Liver (tissue), 8 donors: ENCODE measurements at regions not wholly inside any gene's neighbourhood (a gene's known extent, or its start where the extent isn't known, plus 50 kb on each side); places are given as distances from the start of the nearest gene placed in this dataset.

Experiments used
- DNase-seq: peaks from one replicate; pipeline ENCODE4 v3.0.0-alpha.2; 2017; ENCODE audit warnings: low spot score
- H3K27ac ChIP-seq, 2 donors: one replicate each; pipeline ENCODE4 v1.7.0; 2013; ENCODE audit warnings: inconsistent platforms in 2 of 2, low read length in 2 of 2, control low read depth in 1 of 2, low read depth in 1 of 2, mild to moderate bottlenecking in 1 of 2
- H3K27me3 ChIP-seq, 4 donors: one replicate each; pipeline versions ENCODE4 v1.6.1 to v1.7.0; 2013; ENCODE audit warnings: low read length in 3 of 4, inconsistent platforms in 1 of 4, mild to moderate bottlenecking in 1 of 4, moderate library complexity in 1 of 4; ENCODE audit not compliant: control insufficient read depth in 4 of 4, insufficient read depth in 4 of 4
- H3K36me3 ChIP-seq, 4 donors: one replicate each; pipeline versions ENCODE4 v1.6.1 to v1.7.0; 2013; ENCODE audit warnings: low read length in 3 of 4, mild to moderate bottlenecking in 3 of 4, low read depth in 1 of 4, moderate library complexity in 1 of 4; ENCODE audit not compliant: control insufficient read depth in 4 of 4, insufficient read depth in 3 of 4
- H3K4me1 ChIP-seq, 4 donors: one replicate each; pipeline versions ENCODE4 v1.6.1 to v1.7.0; 2013; ENCODE audit warnings: low read length in 3 of 4, mild to moderate bottlenecking in 3 of 4, moderate library complexity in 1 of 4; ENCODE audit not compliant: control insufficient read depth in 4 of 4, insufficient read depth in 4 of 4
- H3K4me3 ChIP-seq, 3 donors: one replicate each; pipeline versions ENCODE4 v1.6.1 to v1.7.0; 2013; ENCODE audit warnings: low read length in 3 of 3, control low read depth in 1 of 3, low read depth in 1 of 3, mild to moderate bottlenecking in 1 of 3
- H3K9ac ChIP-seq, 2 donors: one replicate each; pipeline ENCODE4 v1.7.0; 2013; ENCODE audit warnings: low read length in 2 of 2, mild to moderate bottlenecking in 2 of 2, moderate library complexity in 2 of 2, control low read depth in 1 of 2, low read depth in 1 of 2
- H3K9me3 ChIP-seq, 4 donors: one replicate each; pipeline versions ENCODE4 v1.6.1 to v1.7.0; 2013; ENCODE audit warnings: low read length in 3 of 4; ENCODE audit not compliant: control insufficient read depth in 4 of 4
- ATF3 ChIP-seq: IDR thresholded peaks from 2 replicates; pipeline ENCODE4 v1.6.1; 2016; ENCODE audit warnings: antibody characterized with exemption
- CTCF ChIP-seq: fragments of 150-350 bp; IDR thresholded peaks from 2 replicates; pipeline ENCODE4 v1.5.1; 2017; ENCODE audit warnings: improper control_type of control experiment, low read depth, low read length; ENCODE audit not compliant: missing input control
- EGR1 ChIP-seq, 2 donors: IDR thresholded peaks; 2 replicates each; pipeline ENCODE4 v1.6.1; 2016 to 2018; ENCODE audit warnings: antibody characterized with exemption in 2 of 2, low read depth in 2 of 2
- FOXA1 ChIP-seq: IDR thresholded peaks from 2 replicates; pipeline ENCODE4 v1.6.1; 2016; ENCODE audit warnings: antibody characterized with exemption
- FOXA2 ChIP-seq: IDR thresholded peaks from 2 replicates; pipeline ENCODE4 v1.6.1; 2016; ENCODE audit warnings: antibody characterized with exemption
- GABPA ChIP-seq, 2 donors: IDR thresholded peaks in 1 of 2; conservative IDR thresholded peaks in 1 of 2; 2 replicates each; pipeline ENCODE4 v1.6.1; 2016; ENCODE audit warnings: antibody characterized with exemption in 2 of 2, mild to moderate bottlenecking in 1 of 2, moderate library complexity in 1 of 2
- HNF4A ChIP-seq, 2 donors: conservative IDR thresholded peaks; 2 replicates each; pipeline ENCODE4 v1.6.1; 2016; ENCODE audit warnings: antibody characterized with exemption in 2 of 2, mild to moderate bottlenecking in 2 of 2
- HNF4G ChIP-seq: IDR thresholded peaks from 2 replicates; pipeline ENCODE4 v1.6.1; 2016; ENCODE audit warnings: antibody characterized with exemption
- JUND ChIP-seq, 2 donors: IDR thresholded peaks; 2 replicates each; pipeline ENCODE4 v1.6.1; 2016; ENCODE audit warnings: antibody characterized with exemption in 2 of 2
- MAX ChIP-seq: IDR thresholded peaks from 2 replicates; pipeline ENCODE4 v1.6.1; 2016; ENCODE audit warnings: antibody characterized with exemption
- NR2F2 ChIP-seq: IDR thresholded peaks from 2 replicates; pipeline ENCODE4 v1.6.1; 2016; ENCODE audit warnings: antibody characterized with exemption
- RAD21 ChIP-seq, 2 donors: IDR thresholded peaks; 2 replicates each; pipeline ENCODE4 v1.6.1; 2016; ENCODE audit warnings: antibody characterized with exemption in 2 of 2, mild to moderate bottlenecking in 2 of 2
- REST ChIP-seq: IDR thresholded peaks from 2 replicates; pipeline ENCODE4 v1.6.1; 2016; ENCODE audit warnings: antibody characterized with exemption, mild to moderate bottlenecking
- RXRA ChIP-seq, 2 donors: IDR thresholded peaks; 2 replicates each; pipeline ENCODE4 v1.6.1; 2017 to 2018; ENCODE audit warnings: antibody characterized with exemption in 2 of 2, mild to moderate bottlenecking in 1 of 2
- SP1 ChIP-seq: IDR thresholded peaks from 2 replicates; pipeline ENCODE4 v1.6.1; 2018; ENCODE audit warnings: antibody characterized with exemption, mild to moderate bottlenecking
- TAF1 ChIP-seq: conservative IDR thresholded peaks from 2 replicates; pipeline ENCODE4 v1.6.1; 2016; ENCODE audit warnings: antibody characterized with exemption, mild to moderate bottlenecking
- YY1 ChIP-seq: IDR thresholded peaks from 2 replicates; pipeline ENCODE4 v1.6.1; 2016; ENCODE audit warnings: antibody characterized with exemption, mild to moderate bottlenecking
- ZBTB33 ChIP-seq: IDR thresholded peaks from 2 replicates; pipeline ENCODE4 v1.6.1; 2016; ENCODE audit warnings: antibody characterized with exemption
- WGBS: extraction: QIAGEN DNeasy Blood & Tissue Kit; methylation state at CpG from one replicate; pipeline ENCODE4 v1.1.7; 2013; 5-methylcytosine and 5-hydroxymethylcytosine counted together
- donor health status: healthy.
- donor health status: healthy.
- donor health status: healthy.
- donor health status: healthy.
- donor health status: healthy.

- Histone ChIP-seq H3K36me3 (no peaks in the 10 kb centered on the region), H3K27ac (no peak overlapping the region), H3K4me3 (no peak overlapping the region), H3K9ac (no peak overlapping the region), H3K9me3 (no peaks in the 10 kb centered on the region), H3K4me1 (no peaks in the 10 kb centered on the region), H3K27me3 (no peaks in the 10 kb centered on the region)
- no peak for TF ChIP-seq RXRA (IDR thresholded peaks at IDR 0.05)
- TF ChIP-seq FOXA2: no peak
- TF ChIP-seq ATF3: no peak
- no peak for TF ChIP-seq GABPA (IDR thresholded peaks at IDR 0.05 in 1 of 2, conservative IDR thresholded peaks at IDR 0.05 in 1 of 2)
- TF ChIP-seq YY1: no peak
- TF ChIP-seq SP1: no peak
- no peak for TF ChIP-seq HNF4G
- no peak for TF ChIP-seq RAD21 (IDR thresholded peaks at IDR 0.05)
- 47% methylated on average over 9 of the region's 9 CpGs for WGBS
- DNase-seq: no peak
Observed at GRCh38 chr19:28443361-28443760, 769.6 kb downstream of the UQCRFS1 start.

DNA sequence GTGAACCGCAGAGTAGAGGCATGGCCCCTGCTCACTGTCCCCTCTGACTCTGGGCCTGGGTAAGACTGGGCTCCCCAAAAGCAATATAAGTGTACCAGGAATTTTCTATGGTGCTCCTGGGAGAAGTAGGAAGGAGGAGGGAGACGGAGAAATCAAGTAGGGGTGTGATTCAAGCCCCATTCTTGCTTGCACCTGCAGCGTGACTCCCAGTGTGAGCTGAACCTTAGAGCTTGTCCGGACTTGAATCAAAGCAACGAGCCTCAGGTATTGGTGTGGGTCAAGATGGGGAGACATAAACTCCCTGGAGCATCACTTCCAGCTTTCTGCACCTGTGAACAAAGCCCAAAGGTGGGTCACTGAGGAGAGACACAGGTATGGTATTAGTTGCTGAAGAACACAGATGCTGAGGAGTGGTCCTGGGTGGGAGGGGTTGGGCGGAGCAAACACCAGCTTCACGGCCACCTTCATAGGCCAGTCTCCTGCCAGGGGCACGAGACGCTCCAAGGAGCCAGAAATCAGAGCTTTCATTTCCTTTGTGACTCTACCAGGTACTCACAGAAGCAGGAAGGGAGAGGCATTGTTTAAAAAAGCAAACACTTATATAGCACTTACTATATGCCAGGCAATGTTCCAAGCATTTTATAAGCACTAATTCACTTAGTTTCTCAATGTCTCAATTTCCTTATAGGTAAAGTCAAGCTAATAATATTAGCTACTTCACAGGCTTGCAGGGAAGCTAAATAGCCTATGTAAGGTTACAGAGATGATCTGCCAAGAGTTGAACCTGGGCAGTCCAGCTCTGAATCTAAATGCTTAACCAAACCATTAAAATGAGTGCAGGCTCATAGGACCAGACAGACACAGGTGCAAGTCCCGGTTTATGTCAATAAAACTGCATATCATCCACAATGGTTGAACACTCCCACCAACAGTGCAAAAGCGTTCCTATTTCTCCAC is 775.3 kb downstream of the UQCRFS1 start:
- Histone ChIP-seq H3K4me3 (no peak overlapping the region), H3K9me3 (no peaks in the 10 kb centered on the region), H3K36me3 (no peaks in the 10 kb centered on the region), H3K27ac (no peak overlapping the region), H3K9ac (no peak overlapping the region), H3K27me3 (no peaks in the 10 kb centered on the region), H3K4me1 (no peaks in the 10 kb centered on the region)
- no peak for DNase-seq
- 70% methylated on average over 11 of the region's 11 CpGs for WGBS
- TF ChIP-seq HNF4A (conservative IDR thresholded peaks at IDR 0.05) (no peak), NR2F2 (no peak), FOXA1 (no peak), CTCF (no peak), YY1 (no peak), MAX (no peak), RAD21 (IDR thresholded peaks at IDR 0.05) (no peak), SP1 (no peak), JUND (IDR thresholded peaks at IDR 0.05) (no peak), GABPA (IDR thresholded peaks at IDR 0.05 in 1 of 2, conservative IDR thresholded peaks at IDR 0.05 in 1 of 2) (no peak), TAF1 (no peak), HNF4G (no peak), EGR1 (IDR thresholded peaks at IDR 0.05; ENCODE audit: low read depth in 2 of 2) (no peak), ZBTB33 (no peak), FOXA2 (no peak), REST (no peak), RXRA (IDR thresholded peaks at IDR 0.05) (no peak), ATF3 (no peak)
